ENCODE measurements at regions not wholly inside any gene's neighbourhood (a gene's known extent, or its start where the extent isn't known, plus 50 kb on each side); places are given as distances from the start of the nearest gene placed in this dataset.

GRCh38 chr11:98772893-98773292 is 247.9 kb upstream of the CNTN5 start:
- H3K4me1 ChIP-seq (ENCODE audit: control insufficient read depth in 3 of 3, insufficient read depth in 3 of 3, low read length in 3 of 3) = no peaks in the 10 kb centered on the region
- no peak overlapping the region for H3K4me3 ChIP-seq (ENCODE audit: low read length in 3 of 3)
- no peak overlapping the region for H3K27ac ChIP-seq (ENCODE audit: low read depth, low read length)
- no peaks in the 10 kb centered on the region for H3K36me3 ChIP-seq (ENCODE audit: control insufficient read depth in 3 of 3, insufficient read depth in 3 of 3, low read length in 3 of 3)
- H3K27me3 ChIP-seq (ENCODE audit: control insufficient read depth in 3 of 3, insufficient read depth in 3 of 3, low read length in 3 of 3) = no peaks in the 10 kb centered on the region
- no peak overlapping the region for H3K9ac ChIP-seq (ENCODE audit: low read depth in 1 of 3, low read length in 3 of 3)
- H3K9me3 ChIP-seq (ENCODE audit: control insufficient read depth in 3 of 3, low read length in 3 of 3) = peaks cover 0 to 2% (median 0%) of the 10 kb centered on the region in 3 donors

DNA sequence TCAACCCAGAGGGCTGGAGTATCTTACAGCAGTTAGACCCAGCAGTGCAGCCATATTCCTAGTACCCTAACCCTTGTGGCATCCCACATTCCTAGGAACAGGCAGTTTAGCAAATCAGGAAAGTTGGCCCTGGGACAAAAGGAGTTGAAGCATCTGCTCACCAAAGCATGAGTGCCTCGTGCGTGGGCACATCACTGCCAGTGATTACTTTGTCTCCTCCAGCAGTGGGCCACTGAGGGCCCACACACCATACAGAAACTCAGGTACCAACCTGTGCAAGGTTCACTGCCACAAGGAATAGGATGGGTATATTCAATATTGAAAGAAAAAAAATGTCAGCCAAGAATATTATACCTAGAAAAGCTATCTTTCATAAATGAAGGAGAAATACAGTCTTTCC is 227.5 kb upstream of the CNTN5 start:
- no peak overlapping the region for H3K27ac ChIP-seq (ENCODE audit: low read depth, low read length)
- no peaks in the 10 kb centered on the region for H3K4me1 ChIP-seq (ENCODE audit: control insufficient read depth in 3 of 3, insufficient read depth in 3 of 3, low read length in 3 of 3)
- no peak overlapping the region for H3K4me3 ChIP-seq (ENCODE audit: low read length in 3 of 3)
- H3K27me3 ChIP-seq (ENCODE audit: control insufficient read depth in 3 of 3, insufficient read depth in 3 of 3, low read length in 3 of 3) = no peaks in the 10 kb centered on the region
- H3K36me3 ChIP-seq (ENCODE audit: control insufficient read depth in 3 of 3, insufficient read depth in 3 of 3, low read length in 3 of 3) = no peaks in the 10 kb centered on the region
- H3K9me3 ChIP-seq (ENCODE audit: control insufficient read depth in 3 of 3, low read length in 3 of 3) = no peaks in the 10 kb centered on the region
- no peak overlapping the region for H3K9ac ChIP-seq (ENCODE audit: low read depth in 1 of 3, low read length in 3 of 3)

DNA sequence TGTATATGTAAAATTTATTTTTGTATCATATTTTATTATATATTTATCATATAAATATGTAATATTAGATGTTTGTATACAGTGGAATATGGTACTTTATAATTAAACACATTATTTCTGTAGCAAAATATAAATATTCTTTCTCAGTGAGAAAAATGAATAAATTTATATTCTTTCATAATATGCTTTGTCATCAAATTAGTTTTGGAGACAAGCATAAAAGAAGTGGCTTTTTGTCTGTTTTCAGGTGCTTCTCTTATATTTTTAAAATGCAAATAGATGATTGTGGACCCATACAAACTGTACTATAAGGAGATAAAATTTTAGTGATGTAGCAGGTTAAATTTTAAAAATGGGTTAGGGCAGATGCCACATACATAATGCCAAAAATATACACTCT is 222.4 kb upstream of the CNTN5 start:
- no peaks in the 10 kb centered on the region for H3K27me3 ChIP-seq (ENCODE audit: control insufficient read depth in 3 of 3, insufficient read depth in 3 of 3, low read length in 3 of 3)

DNA sequence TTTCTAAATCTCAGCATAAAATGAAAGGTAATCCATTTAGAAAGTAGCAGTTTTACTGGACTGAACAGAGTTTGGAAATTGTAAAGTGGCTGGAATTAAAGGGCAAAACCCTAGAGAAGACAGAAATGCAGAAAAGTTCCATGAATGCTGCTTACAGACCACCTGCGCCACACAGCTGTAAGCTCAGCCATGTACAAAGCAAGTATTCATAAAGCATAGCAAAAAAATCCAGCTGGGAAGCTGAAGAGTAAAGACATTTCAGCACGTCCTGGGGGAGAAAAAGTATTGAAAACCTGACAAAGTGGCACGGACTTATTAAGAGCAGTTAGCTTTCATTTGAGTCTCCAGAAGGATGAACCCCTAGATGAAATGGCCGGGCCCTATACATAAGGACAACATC is 220.1 kb upstream of the CNTN5 start:
- no peak overlapping the region for H3K27ac ChIP-seq (ENCODE audit: low read depth, low read length)
- no peak overlapping the region for H3K9ac ChIP-seq (ENCODE audit: low read depth in 1 of 3, low read length in 3 of 3)
- no peaks in the 10 kb centered on the region for H3K36me3 ChIP-seq (ENCODE audit: control insufficient read depth in 3 of 3, insufficient read depth in 3 of 3, low read length in 3 of 3)
- no peaks in the 10 kb centered on the region for H3K4me1 ChIP-seq (ENCODE audit: control insufficient read depth in 3 of 3, insufficient read depth in 3 of 3, low read length in 3 of 3)
- no peaks in the 10 kb centered on the region for H3K9me3 ChIP-seq (ENCODE audit: control insufficient read depth in 3 of 3, low read length in 3 of 3)
- no peak overlapping the region for H3K4me3 ChIP-seq (ENCODE audit: low read length in 3 of 3)
- H3K27me3 ChIP-seq (ENCODE audit: control insufficient read depth in 3 of 3, insufficient read depth in 3 of 3, low read length in 3 of 3) = no peaks in the 10 kb centered on the region

More for the DNA sequence above, 222.4 kb upstream of the CNTN5 start:
- Histone ChIP-seq H3K4me3 (ENCODE audit: low read length in 3 of 3) (no peak overlapping the region), H3K9ac (ENCODE audit: low read depth in 1 of 3, low read length in 3 of 3) (no peak overlapping the region), H3K36me3 (ENCODE audit: control insufficient read depth in 3 of 3, insufficient read depth in 3 of 3, low read length in 3 of 3) (no peaks in the 10 kb centered on the region), H3K4me1 (ENCODE audit: control insufficient read depth in 3 of 3, insufficient read depth in 3 of 3, low read length in 3 of 3) (no peaks in the 10 kb centered on the region), H3K9me3 (ENCODE audit: control insufficient read depth in 3 of 3, low read length in 3 of 3) (no peaks in the 10 kb centered on the region), H3K27ac (ENCODE audit: low read depth, low read length) (no peak overlapping the region)

GRCh38 chr11:98828986-98829708 is 191.6 kb upstream of the CNTN5 start:
- no peaks in the 10 kb centered on the region for H3K27me3 ChIP-seq (ENCODE audit: control insufficient read depth in 3 of 3, insufficient read depth in 3 of 3, low read length in 3 of 3)
- no peaks in the 10 kb centered on the region for H3K36me3 ChIP-seq (ENCODE audit: control insufficient read depth in 3 of 3, insufficient read depth in 3 of 3, low read length in 3 of 3)
- no peaks in the 10 kb centered on the region for H3K9me3 ChIP-seq (ENCODE audit: control insufficient read depth in 3 of 3, low read length in 3 of 3)
- H3K27ac ChIP-seq (ENCODE audit: low read depth, low read length) = no peak overlapping the region
- H3K4me3 ChIP-seq (ENCODE audit: low read length in 3 of 3) = no peak overlapping the region
- no peaks in the 10 kb centered on the region for H3K4me1 ChIP-seq (ENCODE audit: control insufficient read depth in 3 of 3, insufficient read depth in 3 of 3, low read length in 3 of 3)
- H3K9ac ChIP-seq (ENCODE audit: low read depth in 1 of 3, low read length in 3 of 3) = no peak overlapping the region

GRCh38 chr11:98829971-98830370 is 190.8 kb upstream of the CNTN5 start:
- Histone ChIP-seq H3K36me3 (ENCODE audit: control insufficient read depth in 3 of 3, insufficient read depth in 3 of 3, low read length in 3 of 3) (no peaks in the 10 kb centered on the region), H3K9me3 (ENCODE audit: control insufficient read depth in 3 of 3, low read length in 3 of 3) (no peaks in the 10 kb centered on the region), H3K27me3 (ENCODE audit: control insufficient read depth in 3 of 3, insufficient read depth in 3 of 3, low read length in 3 of 3) (no peaks in the 10 kb centered on the region), H3K4me3 (ENCODE audit: low read length in 3 of 3) (no peak overlapping the region), H3K4me1 (ENCODE audit: control insufficient read depth in 3 of 3, insufficient read depth in 3 of 3, low read length in 3 of 3) (no peaks in the 10 kb centered on the region), H3K27ac (ENCODE audit: low read depth, low read length) (no peak overlapping the region), H3K9ac (ENCODE audit: low read depth in 1 of 3, low read length in 3 of 3) (no peak overlapping the region)

GRCh38 chr11:98834776-98835175 is 186.0 kb upstream of the CNTN5 start:
- no peaks in the 10 kb centered on the region for H3K4me1 ChIP-seq (ENCODE audit: control insufficient read depth in 3 of 3, insufficient read depth in 3 of 3, low read length in 3 of 3)
- H3K4me3 ChIP-seq (ENCODE audit: low read length in 3 of 3) = no peak overlapping the region
- H3K9me3 ChIP-seq (ENCODE audit: control insufficient read depth in 3 of 3, low read length in 3 of 3) = no peaks in the 10 kb centered on the region
- no peak overlapping the region for H3K9ac ChIP-seq (ENCODE audit: low read depth in 1 of 3, low read length in 3 of 3)
- no peaks in the 10 kb centered on the region for H3K36me3 ChIP-seq (ENCODE audit: control insufficient read depth in 3 of 3, insufficient read depth in 3 of 3, low read length in 3 of 3)
- H3K27me3 ChIP-seq (ENCODE audit: control insufficient read depth in 3 of 3, insufficient read depth in 3 of 3, low read length in 3 of 3) = no peaks in the 10 kb centered on the region
- H3K27ac ChIP-seq (ENCODE audit: low read depth, low read length) = no peak overlapping the region

DNA sequence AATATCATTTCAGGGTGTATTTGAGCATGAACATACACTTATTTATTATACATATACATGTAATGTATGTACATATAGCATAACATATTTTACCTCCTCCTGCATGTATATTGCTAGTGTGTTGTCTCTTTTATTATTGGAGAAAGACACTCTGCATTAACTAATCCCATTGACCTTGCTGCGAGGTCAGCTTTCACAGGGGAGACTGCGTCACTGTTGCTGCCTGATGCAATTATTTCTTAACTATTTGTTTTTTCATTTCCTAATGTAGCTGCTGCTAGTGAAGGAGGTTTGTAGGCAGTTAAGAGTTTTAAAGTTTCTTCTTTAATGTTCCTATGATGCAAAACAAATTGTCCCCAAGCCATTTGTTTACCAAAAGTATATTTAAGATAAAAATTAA is 185.4 kb upstream of the CNTN5 start:
- Histone ChIP-seq H3K27me3 (ENCODE audit: control insufficient read depth in 3 of 3, insufficient read depth in 3 of 3, low read length in 3 of 3) (no peaks in the 10 kb centered on the region), H3K4me3 (ENCODE audit: low read length in 3 of 3) (no peak overlapping the region), H3K4me1 (ENCODE audit: control insufficient read depth in 3 of 3, insufficient read depth in 3 of 3, low read length in 3 of 3) (no peaks in the 10 kb centered on the region), H3K36me3 (ENCODE audit: control insufficient read depth in 3 of 3, insufficient read depth in 3 of 3, low read length in 3 of 3) (no peaks in the 10 kb centered on the region), H3K9me3 (ENCODE audit: control insufficient read depth in 3 of 3, low read length in 3 of 3) (no peaks in the 10 kb centered on the region), H3K27ac (ENCODE audit: low read depth, low read length) (no peak overlapping the region), H3K9ac (ENCODE audit: low read depth in 1 of 3, low read length in 3 of 3) (no peak overlapping the region)

DNA sequence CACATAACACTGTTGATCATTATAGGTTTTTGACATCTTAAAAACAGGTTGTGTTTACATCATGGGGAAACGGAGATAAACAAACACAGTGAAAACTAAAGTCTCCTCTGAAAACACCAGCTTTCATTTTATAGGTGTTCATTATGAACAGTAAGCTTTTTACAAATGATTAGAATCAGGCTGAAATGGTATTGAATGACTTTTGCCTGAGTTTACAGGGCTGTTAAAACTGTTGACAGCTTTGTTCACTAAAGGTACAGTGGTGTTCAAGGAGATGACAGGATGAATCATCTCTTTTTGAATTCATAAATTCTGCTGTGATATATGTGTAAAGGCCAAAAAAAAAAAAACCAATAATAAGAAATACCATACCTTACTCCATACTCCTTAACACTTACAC is 184.6 kb upstream of the CNTN5 start:
- H3K36me3 ChIP-seq (ENCODE audit: control insufficient read depth in 3 of 3, insufficient read depth in 3 of 3, low read length in 3 of 3) = no peaks in the 10 kb centered on the region
- H3K27ac ChIP-seq (ENCODE audit: low read depth, low read length) = no peak overlapping the region
- H3K4me1 ChIP-seq (ENCODE audit: control insufficient read depth in 3 of 3, insufficient read depth in 3 of 3, low read length in 3 of 3) = no peaks in the 10 kb centered on the region
- H3K9ac ChIP-seq (ENCODE audit: low read depth in 1 of 3, low read length in 3 of 3) = no peak overlapping the region
- H3K9me3 ChIP-seq (ENCODE audit: control insufficient read depth in 3 of 3, low read length in 3 of 3) = no peaks in the 10 kb centered on the region
- H3K27me3 ChIP-seq (ENCODE audit: control insufficient read depth in 3 of 3, insufficient read depth in 3 of 3, low read length in 3 of 3) = no peaks in the 10 kb centered on the region
- no peak overlapping the region for H3K4me3 ChIP-seq (ENCODE audit: low read length in 3 of 3)

- Histone ChIP-seq H3K27ac (ENCODE audit: low read depth, low read length) (no peak overlapping the region), H3K27me3 (ENCODE audit: control insufficient read depth in 3 of 3, insufficient read depth in 3 of 3, low read length in 3 of 3) (no peaks in the 10 kb centered on the region), H3K9me3 (ENCODE audit: control insufficient read depth in 3 of 3, low read length in 3 of 3) (peaks cover 0 to 3% (median 2%) of the 10 kb centered on the region in 3 donors), H3K36me3 (ENCODE audit: control insufficient read depth in 3 of 3, insufficient read depth in 3 of 3, low read length in 3 of 3) (no peaks in the 10 kb centered on the region), H3K4me3 (ENCODE audit: low read length in 3 of 3) (no peak overlapping the region), H3K4me1 (ENCODE audit: control insufficient read depth in 3 of 3, insufficient read depth in 3 of 3, low read length in 3 of 3) (no peaks in the 10 kb centered on the region), H3K9ac (ENCODE audit: low read depth in 1 of 3, low read length in 3 of 3) (no peak overlapping the region)
Measured at GRCh38 chr11:98842187-98842586, 178.6 kb upstream of the CNTN5 start.

All from skeletal muscle tissue (tissue), 3 donors.